Activated CD8-positive, alpha-beta memory T cell treated with anti-CD3 and anti-CD28 coated beads for 36 hours (primary cell): ENCODE measurements at regions not wholly inside any gene's neighbourhood (a gene's known extent, or its start where the extent isn't known, plus 50 kb on each side); places are given as distances from the start of the nearest gene placed in this dataset.

ENCODE experiments used
- CTCF ChIA-PET: fragments of 350-600 bp; sonication (Branson Sonifier 250); formaldehyde crosslinking; loops from one replicate; lab custom pipeline; 2021; ENCODE audit warnings: antibody characterized with exemption; lab: Charles Lee
- POLR2A ChIA-PET: fragments of 350-600 bp; sonication (Branson Sonifier 250); formaldehyde crosslinking; loops from one replicate; lab custom pipeline; 2021; ENCODE audit warnings: antibody characterized with exemption; lab: Charles Lee

GRCh38 chr13:47299304-47299703 lies 402.5 kb upstream of the HTR2A start:
- POLR2A ChIA-PET, result no interaction called here
- CTCF ChIA-PET, result no interaction called here

GRCh38 chr13:47298506-47298905 lies 401.7 kb upstream of the HTR2A start:
- ChIA-PET CTCF (no interaction called here), POLR2A (no interaction called here)

GRCh38 chr13:47294691-47295090 lies 397.8 kb upstream of the HTR2A start:
- CTCF ChIA-PET, result no interaction called here
- POLR2A ChIA-PET, result no interaction called here

GRCh38 chr13:47291107-47291656 lies 394.3 kb upstream of the HTR2A start:
- CTCF ChIA-PET, result no interaction called here
- POLR2A ChIA-PET, result no interaction called here

- CTCF ChIA-PET, result no interaction called here
Observed at GRCh38 chr13:47289567-47289966, 392.7 kb upstream of the HTR2A start.

GRCh38 chr13:47288546-47288945 lies 391.7 kb upstream of the HTR2A start:
- CTCF ChIA-PET, result no interaction called here
- POLR2A ChIA-PET, result no interaction called here

More at GRCh38 chr13:47289567-47289966, 392.7 kb upstream of the HTR2A start:
- POLR2A ChIA-PET, result no interaction called here

- ChIA-PET POLR2A (no interaction called here), CTCF (no interaction called here)
Observed at GRCh38 chr13:47287291-47287751, 390.5 kb upstream of the HTR2A start.

- POLR2A ChIA-PET, result no interaction called here
- CTCF ChIA-PET, result no interaction called here
Observed at GRCh38 chr13:47281991-47282390, 385.1 kb upstream of the HTR2A start.

- CTCF ChIA-PET, result no interaction called here
- POLR2A ChIA-PET, result no interaction called here
Observed at GRCh38 chr13:47279920-47280319, 383.1 kb upstream of the HTR2A start.

GRCh38 chr13:47277774-47278173 lies 380.9 kb upstream of the HTR2A start:
- POLR2A ChIA-PET, result no interaction called here
- CTCF ChIA-PET, result no interaction called here

GRCh38 chr13:47268270-47268669 lies 371.4 kb upstream of the HTR2A start:
- ChIA-PET POLR2A (no interaction called here), CTCF (no interaction called here)

- CTCF ChIA-PET, result no interaction called here
- POLR2A ChIA-PET, result no interaction called here
Observed at GRCh38 chr13:47258384-47258783, 361.5 kb upstream of the HTR2A start.

- CTCF ChIA-PET, result no interaction called here
- POLR2A ChIA-PET, result no interaction called here
Observed at GRCh38 chr13:47256618-47257017, 359.8 kb upstream of the HTR2A start.

GRCh38 chr13:47252627-47253026 lies 355.8 kb upstream of the HTR2A start:
- POLR2A ChIA-PET, result no interaction called here
- CTCF ChIA-PET, result no interaction called here

GRCh38 chr13:47251771-47252170 lies 354.9 kb upstream of the HTR2A start:
- CTCF ChIA-PET, result no interaction called here
- POLR2A ChIA-PET, result no interaction called here

- ChIA-PET CTCF (no interaction called here), POLR2A (no interaction called here)
Observed at GRCh38 chr13:47250146-47250545, 353.3 kb upstream of the HTR2A start.

- CTCF ChIA-PET, result no interaction called here
Observed at GRCh38 chr13:47249266-47249665, 352.4 kb upstream of the HTR2A start.

GRCh38 chr13:47241446-47241845 lies 344.6 kb upstream of the HTR2A start:
- CTCF ChIA-PET, result no interaction called here

More at GRCh38 chr13:47249266-47249665, 352.4 kb upstream of the HTR2A start:
- POLR2A ChIA-PET, result no interaction called here

GRCh38 chr13:47239025-47239424 lies 342.2 kb upstream of the HTR2A start:
- CTCF ChIA-PET, result no interaction called here
- POLR2A ChIA-PET, result no interaction called here

More at GRCh38 chr13:47241446-47241845, 344.6 kb upstream of the HTR2A start:
- POLR2A ChIA-PET, result no interaction called here

GRCh38 chr13:47237571-47237970 lies 340.7 kb upstream of the HTR2A start:
- CTCF ChIA-PET, result no interaction called here
- POLR2A ChIA-PET, result no interaction called here

GRCh38 chr13:47233734-47234133 lies 336.9 kb upstream of the HTR2A start:
- CTCF ChIA-PET, result no interaction called here
- POLR2A ChIA-PET, result no interaction called here

GRCh38 chr13:47232516-47232915 lies 335.7 kb upstream of the HTR2A start:
- CTCF ChIA-PET, result no interaction called here
- POLR2A ChIA-PET, result no interaction called here
